Smooth muscle cell (in vitro differentiated cells): ENCODE measurements at regions not wholly inside any gene's neighbourhood (a gene's known extent, or its start where the extent isn't known, plus 50 kb on each side); places are given as distances from the start of the nearest gene placed in this dataset.
A peak's percentile ranks its signal among the peaks of the same experiment; 100 is the strongest.

ENCODE experiments used
- DNase-seq: peaks from one replicate; lab custom pipeline; 2025; ENCODE audit not compliant: unreplicated experiment; lab: John Stamatoyannopoulos, UW
- H2AFZ ChIP-seq: fragments of 200-600 bp; sonication (generic); 2 replicates; pipeline ENCODE4 v1.6.0; 2016; ENCODE audit warnings: antibody characterized with exemption, low read depth, mild to moderate bottlenecking
- H3F3A ChIP-seq: fragments of 200-600 bp; sonication (generic); 2 replicates; pipeline ENCODE4 v1.6.0; 2017; ENCODE audit warnings: antibody characterized with exemption, low read depth
- H3K27ac ChIP-seq: fragments of 200-600 bp; sonication (generic); 2 replicates; pipeline ENCODE4 v1.5.1; 2016; ENCODE audit warnings: low read depth, mild to moderate bottlenecking
- H3K27me3 ChIP-seq: fragments of 200-600 bp; sonication (generic); 2 replicates; pipeline ENCODE4 v1.6.1; 2016; ENCODE audit warnings: low read depth, mild to moderate bottlenecking
- H3K36me3 ChIP-seq: fragments of 200-600 bp; sonication (generic); 2 replicates; pipeline ENCODE4 v1.5.1; 2016; ENCODE audit warnings: low read depth
- H3K4me1 ChIP-seq: fragments of 200-600 bp; sonication (generic); 2 replicates; pipeline ENCODE4 v1.5.1; 2016; ENCODE audit warnings: low read depth
- H3K4me2 ChIP-seq: fragments of 200-600 bp; sonication (generic); 2 replicates; pipeline ENCODE4 v1.6.0; 2016; ENCODE audit warnings: mild to moderate bottlenecking
- H3K4me3 ChIP-seq: fragments of 200-600 bp; sonication (generic); 2 replicates; pipeline ENCODE4 v1.5.1; 2016; ENCODE audit warnings: mild to moderate bottlenecking
- H3K79me2 ChIP-seq: fragments of 200-600 bp; sonication (generic); 2 replicates; pipeline ENCODE4 v1.6.0; 2016; ENCODE audit warnings: low read depth, mild to moderate bottlenecking
- H3K9ac ChIP-seq: fragments of 200-600 bp; sonication (generic); 2 replicates; pipeline ENCODE4 v1.6.0; 2016; ENCODE audit warnings: low read depth
- H3K9me3 ChIP-seq: fragments of 200-600 bp; sonication (generic); replicated peaks from 2 replicates; pipeline ENCODE4 v1.5.1; 2016; ENCODE audit warnings: low read depth
- H4K20me1 ChIP-seq: fragments of 200-600 bp; sonication (generic); 2 replicates; pipeline ENCODE4 v1.6.0; 2016; ENCODE audit warnings: low read depth
- WGBS: methylation state at CpG from one replicate; pipeline ENCODE4 v1.1.7; 2016; ENCODE audit warnings: low lambda C conversion rate; 5-methylcytosine and 5-hydroxymethylcytosine counted together
- TF ChIP-seq, protein P1 (sequence below): fragments of 200-600 bp; sonication (generic); IDR thresholded peaks from 2 replicates; pipeline ENCODE4 v1.5.1; 2017; ENCODE audit warnings: borderline replicate concordance, mild to moderate bottlenecking, antibody characterized with exemption; ENCODE audit not compliant: insufficient read depth, poor library complexity, severe bottlenecking

DNA sequence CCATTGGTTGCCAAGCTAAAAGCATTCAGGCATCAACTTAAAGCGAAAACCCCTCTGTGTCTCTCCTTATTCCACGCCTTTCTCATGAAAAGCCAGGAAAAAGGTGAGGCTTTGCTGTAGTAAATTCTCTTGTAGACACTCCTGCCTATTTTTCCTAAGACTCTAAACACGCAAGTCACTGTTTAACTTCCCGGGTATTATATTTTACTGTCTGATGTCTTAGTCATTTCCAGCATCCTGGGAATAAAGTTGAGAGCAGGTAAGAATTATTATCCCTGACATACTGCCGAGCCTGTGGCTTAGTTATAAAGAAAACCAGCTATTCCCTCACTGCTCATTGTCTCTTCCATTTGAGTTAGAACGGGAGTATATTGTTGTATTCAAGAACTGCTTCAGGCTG is 112.4 kb upstream of the GATA6 start:
- Histone ChIP-seq H3K4me2 (no peak overlapping the region), H2AFZ (no peak overlapping the region), H3K9me3 (no peaks in the 10 kb centered on the region), H3K27me3 (no peaks in the 10 kb centered on the region), H3K4me1 (peaks cover 11% of the 10 kb centered on the region), H3K9ac (no peak overlapping the region), H3K4me3 (no peak overlapping the region), H3K27ac (no peak overlapping the region), H4K20me1 (no peaks in the 10 kb centered on the region), H3K79me2 (no peaks in the 10 kb centered on the region), H3F3A (no peaks in the 10 kb centered on the region), H3K36me3 (no peaks in the 10 kb centered on the region)
- 91% methylated on average over 6 of the region's 6 CpGs for WGBS
- DNase-seq, result no peak
- TF ChIP-seq, protein P1, sequence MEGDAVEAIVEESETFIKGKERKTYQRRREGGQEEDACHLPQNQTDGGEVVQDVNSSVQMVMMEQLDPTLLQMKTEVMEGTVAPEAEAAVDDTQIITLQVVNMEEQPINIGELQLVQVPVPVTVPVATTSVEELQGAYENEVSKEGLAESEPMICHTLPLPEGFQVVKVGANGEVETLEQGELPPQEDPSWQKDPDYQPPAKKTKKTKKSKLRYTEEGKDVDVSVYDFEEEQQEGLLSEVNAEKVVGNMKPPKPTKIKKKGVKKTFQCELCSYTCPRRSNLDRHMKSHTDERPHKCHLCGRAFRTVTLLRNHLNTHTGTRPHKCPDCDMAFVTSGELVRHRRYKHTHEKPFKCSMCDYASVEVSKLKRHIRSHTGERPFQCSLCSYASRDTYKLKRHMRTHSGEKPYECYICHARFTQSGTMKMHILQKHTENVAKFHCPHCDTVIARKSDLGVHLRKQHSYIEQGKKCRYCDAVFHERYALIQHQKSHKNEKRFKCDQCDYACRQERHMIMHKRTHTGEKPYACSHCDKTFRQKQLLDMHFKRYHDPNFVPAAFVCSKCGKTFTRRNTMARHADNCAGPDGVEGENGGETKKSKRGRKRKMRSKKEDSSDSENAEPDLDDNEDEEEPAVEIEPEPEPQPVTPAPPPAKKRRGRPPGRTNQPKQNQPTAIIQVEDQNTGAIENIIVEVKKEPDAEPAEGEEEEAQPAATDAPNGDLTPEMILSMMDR, result no peak

DNA sequence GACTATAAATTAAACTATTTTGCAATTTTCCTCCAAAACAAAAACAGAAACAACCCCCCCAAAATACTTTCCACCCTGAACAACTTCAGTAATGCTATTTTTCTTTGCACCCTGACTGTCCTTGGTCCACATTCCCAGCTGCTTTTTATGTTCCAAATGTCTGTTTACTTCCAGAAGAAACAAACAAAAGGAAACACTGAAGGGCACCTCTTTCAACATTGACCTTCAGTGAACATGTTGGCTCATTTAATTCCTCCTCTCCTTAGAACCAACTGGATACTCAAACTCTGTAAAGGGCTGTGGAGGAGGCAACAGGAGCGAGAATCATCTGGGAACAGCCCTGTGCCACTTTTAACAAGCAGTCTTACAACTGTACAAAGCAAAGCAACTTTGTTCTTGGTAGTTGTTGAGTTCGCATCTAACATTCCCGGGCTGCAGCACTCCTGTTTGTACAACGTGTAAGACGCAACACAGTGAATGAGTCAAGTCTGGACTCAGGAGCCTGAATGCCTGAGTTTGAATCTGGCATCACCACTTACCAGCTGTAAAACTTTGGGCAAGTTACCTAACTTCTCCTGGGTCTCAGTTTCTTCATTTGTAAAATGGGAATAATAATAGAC is 111.4 kb upstream of the GATA6 start:
- no peak overlapping the region for H3K9ac ChIP-seq
- H4K20me1 ChIP-seq, result no peaks in the 10 kb centered on the region
- H3F3A ChIP-seq, result no peaks in the 10 kb centered on the region
- H3K4me1 ChIP-seq, result peaks cover 11% of the 10 kb centered on the region
- no peaks in the 10 kb centered on the region for H3K36me3 ChIP-seq
- no peak overlapping the region for H3K4me2 ChIP-seq
- no peaks in the 10 kb centered on the region for H3K9me3 ChIP-seq
- no peaks in the 10 kb centered on the region for H3K79me2 ChIP-seq
- H3K4me3 ChIP-seq, result no peak overlapping the region
- TF ChIP-seq, protein P1, result no peak
- no peak overlapping the region for H3K27ac ChIP-seq
- peak overlapping the region; percentile 69 for H2AFZ ChIP-seq
- no peaks in the 10 kb centered on the region for H3K27me3 ChIP-seq
- no peak for DNase-seq
- WGBS, result 63% methylated on average over 5 of the region's 5 CpGs

DNA sequence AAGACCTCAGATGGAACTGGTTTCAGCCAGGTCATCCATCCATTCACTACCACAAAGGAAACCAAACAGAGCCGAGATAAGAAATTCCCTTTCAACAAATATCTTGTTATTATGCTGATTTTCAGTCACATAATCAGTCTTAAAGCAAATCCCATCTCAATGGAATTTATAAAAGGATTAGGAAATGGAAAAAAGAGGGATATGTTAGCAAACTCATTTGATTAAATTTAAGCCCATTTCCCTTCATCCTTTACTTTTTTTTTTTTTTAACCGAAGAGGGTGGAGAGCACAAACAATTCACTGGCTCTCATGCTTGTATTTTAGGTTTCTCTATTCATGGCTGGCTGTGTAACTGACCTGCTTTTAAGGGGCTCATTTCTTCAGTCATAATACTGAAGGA is 109.0 kb upstream of the GATA6 start:
- Histone ChIP-seq H4K20me1 (no peaks in the 10 kb centered on the region), H3K27me3 (no peaks in the 10 kb centered on the region), H3K27ac (no peak overlapping the region), H3K9me3 (no peaks in the 10 kb centered on the region), H3K4me2 (no peak overlapping the region), H3K4me3 (no peak overlapping the region), H3K4me1 (peaks cover 14% of the 10 kb centered on the region), H3F3A (no peaks in the 10 kb centered on the region), H2AFZ (no peak overlapping the region), H3K9ac (no peak overlapping the region), H3K36me3 (no peaks in the 10 kb centered on the region), H3K79me2 (no peaks in the 10 kb centered on the region)
- DNase-seq, result no peak
- TF ChIP-seq, protein P1, result no peak
- WGBS, result 69% methylated on average over 2 of the region's 2 CpGs

DNA sequence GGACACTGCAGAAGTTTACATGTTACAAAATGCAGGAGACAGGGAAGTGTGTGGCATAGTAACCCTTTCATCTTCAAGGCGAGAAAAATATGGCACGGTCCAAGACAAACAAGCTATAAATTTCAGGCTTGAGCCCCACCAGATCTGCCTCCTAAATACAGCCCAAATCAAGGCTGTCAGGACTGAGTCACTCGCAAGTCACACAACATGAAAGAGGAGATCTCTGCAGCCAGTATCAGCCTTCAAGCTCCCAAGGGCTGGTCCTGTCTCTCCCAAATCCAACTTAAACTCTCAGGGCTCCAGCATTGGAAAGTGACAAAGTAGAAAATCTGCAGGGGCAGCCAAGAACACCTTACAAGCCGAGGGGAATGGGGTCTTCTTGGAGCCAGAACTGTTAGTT is 106.3 kb upstream of the GATA6 start:
- H3K4me1 ChIP-seq, result peaks cover 14% of the 10 kb centered on the region
- no peaks in the 10 kb centered on the region for H3K79me2 ChIP-seq
- no peak overlapping the region for H2AFZ ChIP-seq
- no peaks in the 10 kb centered on the region for H3K27me3 ChIP-seq
- TF ChIP-seq, protein P1, result no peak
- H3K9me3 ChIP-seq, result no peaks in the 10 kb centered on the region
- peak overlapping the region; percentile 34 for H3K4me2 ChIP-seq
- DNase-seq, result no peak
- peak overlapping the region; percentile 13 for H3K27ac ChIP-seq
- H3K4me3 ChIP-seq, result no peak overlapping the region
- no peaks in the 10 kb centered on the region for H3K36me3 ChIP-seq
- 17% methylated on average over 4 of the region's 4 CpGs for WGBS
- no peak overlapping the region for H3K9ac ChIP-seq
- H4K20me1 ChIP-seq, result no peaks in the 10 kb centered on the region
- H3F3A ChIP-seq, result no peaks in the 10 kb centered on the region
